Kidney (tissue), 13 donors: ENCODE measurements at regions not wholly inside any gene's neighbourhood (a gene's known extent, or its start where the extent isn't known, plus 50 kb on each side); places are given as distances from the start of the nearest gene placed in this dataset.

Experiments used
- DNase-seq, 5 donors: peaks; one replicate each; pipeline ENCODE4 v3.0.0-alpha.2; 2013 to 2020
- FAIRE-seq: peaks from 2 replicates; lab custom pipeline; 2012; peaks lifted over from hg19 to GRCh38; lab: Jason Lieb, UNC
- H3K27ac ChIP-seq, 2 donors: one replicate each; pipeline ENCODE4 v1.7.0; 2013; ENCODE audit warnings: low read depth in 2 of 2, low read length in 2 of 2, inconsistent platforms in 1 of 2
- H3K27me3 ChIP-seq: one replicate; pipeline ENCODE4 v1.7.1; 2013; ENCODE audit warnings: low read length, inconsistent platforms; ENCODE audit not compliant: control insufficient read depth, insufficient read depth
- H3K36me3 ChIP-seq, 3 donors: one replicate each; pipeline versions ENCODE4 v1.7.0 to v1.7.1; 2013; ENCODE audit warnings: low read length in 3 of 3, control low read depth in 1 of 3, inconsistent platforms in 1 of 3; ENCODE audit not compliant: insufficient read depth in 3 of 3, control insufficient read depth in 2 of 3
- H3K4me1 ChIP-seq, 3 donors: one replicate each; pipeline versions ENCODE4 v1.7.0 to v1.7.1; 2013; ENCODE audit warnings: low read length in 3 of 3, inconsistent platforms in 1 of 3, low read depth in 1 of 3; ENCODE audit not compliant: control insufficient read depth in 2 of 3, insufficient read depth in 2 of 3
- H3K4me3 ChIP-seq, 3 donors: one replicate each; pipeline versions ENCODE4 v1.7.0 to v1.8.1; 2013; ENCODE audit warnings: low read length in 3 of 3, control low read depth in 1 of 3, inconsistent platforms in 1 of 3
- H3K9ac ChIP-seq, 3 donors: one replicate each; pipeline versions ENCODE4 v1.7.0 to v1.7.1; 2013; ENCODE audit warnings: low read length in 3 of 3, control low read depth in 1 of 3, inconsistent platforms in 1 of 3
- H3K9me3 ChIP-seq, 3 donors: one replicate each; pipeline versions ENCODE4 v1.7.0 to v1.7.1; 2013; ENCODE audit warnings: low read length in 3 of 3, control low read depth in 1 of 3, inconsistent platforms in 1 of 3; ENCODE audit not compliant: control insufficient read depth in 2 of 3, insufficient read depth in 1 of 3
- CTCF ChIP-seq: IDR thresholded peaks from 3 replicates; pipeline ENCODE4 v1.5.1; 2012; ENCODE audit warnings: mild to moderate bottlenecking, moderate library complexity, borderline replicate concordance; ENCODE audit not compliant: insufficient read depth; ENCODE audit errors: extremely low read depth
- intact Hi-C: fragments of 100-400 bp; cut with DNase I; formaldehyde crosslinking; loops from one replicate; pipeline ENCODE4 v1.11.1; 2022
- donor health status: control.
- donor health status: control.
- donor health status: control.
- donor health status: control.
- donor health status: control.
- donor health status: DM: yes; HTN: yes; CAD: no.
- donor health status: Normal renal cell carcinoma (clear cell type).

GRCh38 chr15:98147415-98147814, 186.9 kb downstream of the ARRDC4 start:
- H3K36me3 ChIP-seq, result no peaks in the 10 kb centered on the region
- no peak overlapping the region for H3K9ac ChIP-seq
- no peak overlapping the region for H3K4me3 ChIP-seq
- FAIRE-seq (no peak), DNase-seq (no peak)
- no peaks in the 10 kb centered on the region for H3K4me1 ChIP-seq
- intact Hi-C loops, result no loop called here
- TF ChIP-seq CTCF, result no peak
- no peak overlapping the region for H3K27ac ChIP-seq
- H3K9me3 ChIP-seq, result no peaks in the 10 kb centered on the region
- H3K27me3 ChIP-seq, result no peaks in the 10 kb centered on the region

- Histone ChIP-seq H3K27ac (no peak overlapping the region), H3K27me3 (no peaks in the 10 kb centered on the region), H3K9me3 (no peaks in the 10 kb centered on the region), H3K36me3 (no peaks in the 10 kb centered on the region), H3K4me1 (no peaks in the 10 kb centered on the region), H3K9ac (no peak overlapping the region), H3K4me3 (no peak overlapping the region)
- intact Hi-C loops, result no loop called here
- DNase-seq (no peak), FAIRE-seq (no peak)
- no peak for TF ChIP-seq CTCF
Observed at GRCh38 chr15:98150084-98150483, 189.6 kb downstream of the ARRDC4 start.

- no peaks in the 10 kb centered on the region for H3K4me1 ChIP-seq
Observed at GRCh38 chr15:98150536-98150935, 190.0 kb downstream of the ARRDC4 start.

More at GRCh38 chr15:98150536-98150935, 190.0 kb downstream of the ARRDC4 start:
- DNase-seq (no peak), FAIRE-seq (no peak)
- H3K27ac ChIP-seq, result no peak overlapping the region
- H3K9me3 ChIP-seq, result no peaks in the 10 kb centered on the region
- no peak overlapping the region for H3K4me3 ChIP-seq
- TF ChIP-seq CTCF, result no peak
- H3K27me3 ChIP-seq, result no peaks in the 10 kb centered on the region
- intact Hi-C loops, result no loop called here
- H3K36me3 ChIP-seq, result no peaks in the 10 kb centered on the region
- no peak overlapping the region for H3K9ac ChIP-seq
